PC-9 (cell line): ENCODE measurements at regions not wholly inside any gene's neighbourhood (a gene's known extent, or its start where the extent isn't known, plus 50 kb on each side); places are given as distances from the start of the nearest gene placed in this dataset.

Experiments used
- BruUV-seq: library from RNA; stranded (reverse); fragments of 400-500 nt; replicated peaks from 2 replicates; lab custom pipeline; 2021; lab: Mats Ljungman, UMichigan
- CTCF ChIA-PET: fragments of 300-600 bp; sonication (Branson Sonifier 250); formaldehyde crosslinking; loops from one replicate; lab custom pipeline; 2022; ENCODE audit warnings: antibody characterized with exemption; lab: Charles Lee
- POLR2A ChIA-PET: fragments of 300-600 bp; sonication (Branson Sonifier 250); formaldehyde crosslinking; loops from one replicate; lab custom pipeline; 2022; ENCODE audit warnings: antibody characterized with exemption; ENCODE audit not compliant: unreplicated experiment; lab: Charles Lee
- DNase-seq, 2 experiments: peaks; one replicate each; pipeline versions ENCODE4 v3.0.0 to v3.0.0-alpha.2; 2015 to 2022; ENCODE audit warnings: mixed read lengths in 1 of 2
- H2AFZ ChIP-seq: fragments of 200-600 bp; sonication (generic); 2 replicates; pipeline ENCODE4 v1.8.1; 2017; ENCODE audit warnings: antibody characterized with exemption
- H3F3A ChIP-seq: fragments of 200-600 bp; sonication (generic); 2 replicates; pipeline ENCODE4 v1.8.1; 2017; ENCODE audit warnings: antibody characterized with exemption, mild to moderate bottlenecking, low read depth; ENCODE audit not compliant: insufficient read depth
- H3K27ac ChIP-seq: fragments of 200-600 bp; sonication (generic); 2 replicates; pipeline ENCODE4 v1.6.1; 2016; ENCODE audit warnings: mixed run types
- H3K27me3 ChIP-seq: fragments of 200-600 bp; sonication (generic); 2 replicates; pipeline ENCODE4 v1.6.1; 2016; ENCODE audit warnings: low read depth, mixed run types; ENCODE audit not compliant: insufficient read depth
- H3K36me3 ChIP-seq: fragments of 200-600 bp; sonication (generic); 2 replicates; pipeline ENCODE4 v1.6.1; 2016; ENCODE audit warnings: low read depth, mixed run types
- H3K4me1 ChIP-seq: fragments of 200-600 bp; sonication (generic); replicated peaks from 2 replicates; pipeline ENCODE4 v1.6.1; 2016; ENCODE audit warnings: mixed run types; ENCODE audit not compliant: insufficient read depth
- H3K4me2 ChIP-seq: fragments of 200-600 bp; sonication (generic); 2 replicates; pipeline ENCODE4 v1.6.1; 2017; ENCODE audit warnings: mixed run types
- H3K4me3 ChIP-seq: fragments of 200-600 bp; sonication (generic); 2 replicates; pipeline ENCODE4 v1.6.1; 2016; ENCODE audit warnings: mixed run types
- H3K79me2 ChIP-seq: fragments of 200-600 bp; sonication (generic); 2 replicates; pipeline ENCODE4 v1.6.1; 2017; ENCODE audit warnings: low read depth, mixed run types
- H3K9me2 ChIP-seq: fragments of 200-600 bp; sonication (generic); 2 replicates; pipeline ENCODE4 v1.8.1; 2017; ENCODE audit warnings: mild to moderate bottlenecking; ENCODE audit not compliant: insufficient read depth
- H3K9me3 ChIP-seq: fragments of 200-600 bp; sonication (generic); 2 replicates; pipeline ENCODE4 v1.8.1; 2016; ENCODE audit warnings: low read depth; ENCODE audit not compliant: insufficient read depth
- H4K20me1 ChIP-seq: fragments of 200-600 bp; sonication (generic); 2 replicates; pipeline ENCODE4 v1.8.1; 2017; ENCODE audit not compliant: insufficient read depth
- CTCF ChIP-seq: fragments of 200-600 bp; sonication (generic); conservative IDR thresholded peaks from 2 replicates; pipeline ENCODE4 v1.6.1; 2017; ENCODE audit warnings: mixed run types, antibody characterized with exemption, mild to moderate bottlenecking, moderate library complexity
- EZH2 ChIP-seq: fragments of 200-600 bp; sonication (generic); IDR thresholded peaks from 2 replicates; pipeline ENCODE4 v1.8.0; 2017; ENCODE audit warnings: antibody characterized with exemption, low read depth
- intact Hi-C: fragments of 100-400 bp; cut with micrococcal nuclease; formaldehyde crosslinking; loops from one replicate; pipeline ENCODE4 v1.10.0; 2022; ENCODE audit not compliant: unreplicated experiment

- no peaks in the 10 kb centered on the region for H3F3A ChIP-seq
- DNase-seq = no peak
- no TSS peak for BruUV-seq
- POLR2A ChIA-PET = interaction anchor here (0.6 kb wide), 1 partner anchor 423 kb away, joined by 3 read pairs; no protein-coding TSS in a partner anchor
- intact Hi-C loops = no loop called here
- H3K4me1 ChIP-seq = no peaks in the 10 kb centered on the region
- no peak overlapping the region for H3K27ac ChIP-seq
- no peak overlapping the region for H3K4me2 ChIP-seq
- H3K36me3 ChIP-seq = no peaks in the 10 kb centered on the region
- no peak overlapping the region for H3K4me3 ChIP-seq
- H2AFZ ChIP-seq = no peak overlapping the region
- TF ChIP-seq EZH2 (no peak), CTCF (no peak)
- no peaks in the 10 kb centered on the region for H3K9me3 ChIP-seq
- no peaks in the 10 kb centered on the region for H3K27me3 ChIP-seq
- H3K9me2 ChIP-seq = no peaks in the 10 kb centered on the region
- no peaks in the 10 kb centered on the region for H4K20me1 ChIP-seq
- no peaks in the 10 kb centered on the region for H3K79me2 ChIP-seq
- CTCF ChIA-PET = no interaction called here
These were observed 712.3 kb downstream of the METTL15 start for GRCh38 chr11:28820296-28820989.

GRCh38 chr11:28819741-28820140 is 711.6 kb downstream of the METTL15 start:
- ChIA-PET CTCF (no interaction called here), POLR2A (interaction anchor here (0.6 kb wide), 1 partner anchor 424 kb away, joined by 3 read pairs; no protein-coding TSS in a partner anchor)
- H3K4me2 ChIP-seq = no peak overlapping the region
- H3K36me3 ChIP-seq = no peaks in the 10 kb centered on the region
- H3K4me3 ChIP-seq = no peak overlapping the region
- no peaks in the 10 kb centered on the region for H3K27me3 ChIP-seq
- no peak overlapping the region for H2AFZ ChIP-seq
- no peak for TF ChIP-seq CTCF
- TF ChIP-seq EZH2 = no peak
- no peaks in the 10 kb centered on the region for H3K79me2 ChIP-seq
- H3K27ac ChIP-seq = no peak overlapping the region
- H3F3A ChIP-seq = no peaks in the 10 kb centered on the region
- no peaks in the 10 kb centered on the region for H3K9me3 ChIP-seq
- DNase-seq = no peak
- intact Hi-C loops = no loop called here
- H3K4me1 ChIP-seq = no peaks in the 10 kb centered on the region
- no TSS peak for BruUV-seq
- no peaks in the 10 kb centered on the region for H3K9me2 ChIP-seq
- no peaks in the 10 kb centered on the region for H4K20me1 ChIP-seq

- Histone ChIP-seq H3K4me1 (no peaks in the 10 kb centered on the region), H3K4me2 (no peak overlapping the region), H3K9me3 (no peaks in the 10 kb centered on the region), H3K4me3 (no peak overlapping the region), H3K36me3 (no peaks in the 10 kb centered on the region), H3K27me3 (no peaks in the 10 kb centered on the region), H3F3A (no peaks in the 10 kb centered on the region), H3K27ac (no peak overlapping the region), H3K79me2 (no peaks in the 10 kb centered on the region), H2AFZ (no peak overlapping the region), H4K20me1 (no peaks in the 10 kb centered on the region), H3K9me2 (no peaks in the 10 kb centered on the region)
- POLR2A ChIA-PET = no interaction called here
- CTCF ChIA-PET = no interaction called here
- TF ChIP-seq CTCF = no peak
- no peak for TF ChIP-seq EZH2
- BruUV-seq = no TSS peak
- intact Hi-C loops = no loop called here
- no peak for DNase-seq
These were observed 706.9 kb downstream of the METTL15 start for GRCh38 chr11:28815110-28815509.
